Vagina (tissue), 2 donors: ENCODE measurements at regions not wholly inside any gene's neighbourhood (a gene's known extent, or its start where the extent isn't known, plus 50 kb on each side); places are given as distances from the start of the nearest gene placed in this dataset.

Source experiments
- DNase-seq, 2 donors: peaks; one replicate each; pipeline ENCODE4 v3.0.0-alpha.2; 2017; ENCODE audit errors: extremely low spot score in 2 of 2
- H3K27ac ChIP-seq: fragments of 200-600 bp; sonication (generic); one replicate; pipeline ENCODE4 v1.5.1; 2019
- H3K27me3 ChIP-seq: fragments of 200-600 bp; sonication (generic); one replicate; pipeline ENCODE4 v1.5.1; 2019
- H3K36me3 ChIP-seq, 2 donors: fragments of 200-600 bp; sonication (generic); one replicate each; pipeline ENCODE4 v1.5.1; 2017 to 2019
- H3K4me1 ChIP-seq: fragments of 200-600 bp; sonication (generic); one replicate; pipeline ENCODE4 v1.5.1; 2019
- H3K4me3 ChIP-seq, 2 donors: fragments of 200-600 bp; sonication (generic); 1 replicate in 1 of 2; 2 replicates in 1 of 2; pipeline ENCODE4 v1.5.1; 2016 to 2019
- H3K9me3 ChIP-seq: fragments of 200-600 bp; sonication (generic); one replicate; pipeline ENCODE4 v1.5.1; 2019
- CTCF ChIP-seq, 3 experiments: fragments of 450-650 bp in 2 of 3; fragments of 200-600 bp in 1 of 3; sonication (generic) in 1 of 3; IDR thresholded peaks; one replicate each; pipeline ENCODE4 v1.5.1; 2017 to 2019; ENCODE audit warnings: antibody characterized with exemption in 3 of 3, mild to moderate bottlenecking in 2 of 3, moderate library complexity in 2 of 3
- POLR2A ChIP-seq, 2 donors: fragments of 450-650 bp; IDR thresholded peaks; one replicate each; pipeline ENCODE4 v1.6.1; 2017; ENCODE audit warnings: antibody characterized with exemption in 2 of 2, mild to moderate bottlenecking in 2 of 2, moderate library complexity in 2 of 2
- POLR2AphosphoS5 ChIP-seq, 2 donors: sonication (generic); formaldehyde crosslinking; IDR thresholded peaks; one replicate each; pipeline ENCODE4 v1.9.0; 2017; ENCODE audit warnings: antibody characterized with exemption in 2 of 2, mild to moderate bottlenecking in 2 of 2, low read depth in 1 of 2; ENCODE audit not compliant: insufficient read depth in 1 of 2
- intact Hi-C: fragments of 100-400 bp; cut with DNase I; formaldehyde crosslinking; loops from one replicate; pipeline ENCODE4 v1.15.1; 2023

DNA sequence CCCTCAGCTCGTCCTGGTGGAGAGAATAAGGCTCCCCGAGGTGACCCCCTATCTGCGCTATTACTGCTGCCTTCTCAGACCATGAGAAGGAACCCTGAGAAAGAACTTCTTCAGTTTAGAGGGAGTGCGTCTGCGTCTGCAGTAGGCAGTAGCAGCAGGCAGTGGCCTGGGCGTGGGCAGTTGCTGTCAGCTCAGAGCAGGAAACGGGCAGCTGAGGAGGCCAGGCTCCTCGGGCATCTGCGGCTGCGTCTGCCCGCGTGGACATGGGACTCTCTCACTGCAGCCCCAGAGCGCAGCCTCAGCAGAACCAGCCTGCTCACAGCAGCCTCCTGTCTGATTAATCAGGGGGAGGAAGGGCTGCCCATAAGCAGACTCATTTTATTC lies 49.8 kb upstream of the FCN1 start:
- Histone ChIP-seq H3K27me3 (no peaks in the 10 kb centered on the region), H3K36me3 (no peaks in the 10 kb centered on the region), H3K4me1 (no peaks in the 10 kb centered on the region), H3K27ac (no peak overlapping the region), H3K9me3 (no peaks in the 10 kb centered on the region), H3K4me3 (no peak overlapping the region)
- intact Hi-C loops = no loop called here
- TF ChIP-seq CTCF (IDR thresholded peaks at IDR 0.05) (no peak), POLR2AphosphoS5 (IDR thresholded peaks at IDR 0.05; ENCODE audit: insufficient read depth in 1 of 2, low read depth in 1 of 2) (no peak), POLR2A (IDR thresholded peaks at IDR 0.05) (no peak)
- DNase-seq = no peak

GRCh38 chr9:134968011-134968822 lies 50.5 kb upstream of the FCN1 start:
- TF ChIP-seq CTCF (IDR thresholded peaks at IDR 0.05) (no peak), POLR2AphosphoS5 (IDR thresholded peaks at IDR 0.05; ENCODE audit: insufficient read depth in 1 of 2, low read depth in 1 of 2) (no peak), POLR2A (IDR thresholded peaks at IDR 0.05) (no peak)
- Histone ChIP-seq H3K27ac (no peak overlapping the region), H3K36me3 (no peaks in the 10 kb centered on the region), H3K4me1 (no peaks in the 10 kb centered on the region), H3K27me3 (no peaks in the 10 kb centered on the region), H3K9me3 (no peaks in the 10 kb centered on the region), H3K4me3 (no peak overlapping the region)
- no peak for DNase-seq
- intact Hi-C loops = no loop called here

DNA sequence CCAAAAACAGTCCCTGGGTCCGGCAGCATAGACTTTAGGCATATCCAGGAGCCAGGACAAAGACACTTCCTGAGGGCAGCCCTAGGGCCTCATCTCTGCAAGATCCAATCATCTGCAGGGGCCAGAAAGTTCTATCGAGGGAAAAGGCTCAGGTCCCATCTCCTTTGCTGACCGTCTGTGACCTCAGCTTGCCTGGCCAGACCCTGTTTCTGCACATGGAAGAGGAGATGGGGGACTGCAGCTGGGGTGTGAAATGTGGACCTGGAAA lies 51.0 kb upstream of the FCN1 start:
- TF ChIP-seq POLR2AphosphoS5 (IDR thresholded peaks at IDR 0.05; ENCODE audit: insufficient read depth in 1 of 2, low read depth in 1 of 2) (no peak), CTCF (IDR thresholded peaks at IDR 0.05) (no peak), POLR2A (IDR thresholded peaks at IDR 0.05) (no peak)
- Histone ChIP-seq H3K36me3 (no peaks in the 10 kb centered on the region), H3K27ac (no peak overlapping the region), H3K4me1 (no peaks in the 10 kb centered on the region), H3K4me3 (no peak overlapping the region), H3K27me3 (no peaks in the 10 kb centered on the region), H3K9me3 (no peaks in the 10 kb centered on the region)
- intact Hi-C loops = no loop called here
- DNase-seq = no peak

- Histone ChIP-seq H3K4me3 (no peak overlapping the region), H3K27ac (no peak overlapping the region), H3K27me3 (no peaks in the 10 kb centered on the region), H3K9me3 (no peaks in the 10 kb centered on the region), H3K4me1 (no peaks in the 10 kb centered on the region), H3K36me3 (no peaks in the 10 kb centered on the region)
- intact Hi-C loops = no loop called here
- DNase-seq = no peak
- no peak for TF ChIP-seq POLR2AphosphoS5 (IDR thresholded peaks at IDR 0.05; ENCODE audit: insufficient read depth in 1 of 2, low read depth in 1 of 2)
- TF ChIP-seq CTCF (IDR thresholded peaks at IDR 0.05) = no peak
- TF ChIP-seq POLR2A (IDR thresholded peaks at IDR 0.05) = no peak
Measured at GRCh38 chr9:134969156-134970045, 51.7 kb upstream of the FCN1 start.

- Histone ChIP-seq H3K9me3 (no peaks in the 10 kb centered on the region), H3K4me1 (no peaks in the 10 kb centered on the region), H3K36me3 (no peaks in the 10 kb centered on the region), H3K27me3 (no peaks in the 10 kb centered on the region), H3K27ac (no peak overlapping the region), H3K4me3 (no peak overlapping the region)
- DNase-seq = no peak
- intact Hi-C loops = no loop called here
- TF ChIP-seq POLR2AphosphoS5 (IDR thresholded peaks at IDR 0.05; ENCODE audit: insufficient read depth in 1 of 2, low read depth in 1 of 2) = no peak
Measured at GRCh38 chr9:134970198-134970597, 52.5 kb upstream of the FCN1 start.
